ENCODE measurements at regions not wholly inside any gene's neighbourhood (a gene's known extent, or its start where the extent isn't known, plus 50 kb on each side); places are given as distances from the start of the nearest gene placed in this dataset.

- no peak for DNase-seq
Observed at GRCh38 chr2:9077691-9078090, 74.2 kb upstream of the MBOAT2 start.

- no peak for DNase-seq
Observed at GRCh38 chr2:9076755-9077154, 73.3 kb upstream of the MBOAT2 start.

- no peak for DNase-seq
Observed at GRCh38 chr2:9076210-9076609, 72.7 kb upstream of the MBOAT2 start.

GRCh38 chr2:9074930-9075329, 71.4 kb upstream of the MBOAT2 start:
- no peak for DNase-seq

GRCh38 chr2:9071584-9072124, 68.2 kb upstream of the MBOAT2 start:
- DNase-seq = no peak

GRCh38 chr2:9071032-9071431, 67.5 kb upstream of the MBOAT2 start:
- DNase-seq = no peak

- DNase-seq = no peak
Observed at GRCh38 chr2:9069543-9069942, 66.1 kb upstream of the MBOAT2 start.

GRCh38 chr2:9065901-9066300, 62.4 kb upstream of the MBOAT2 start:
- no peak for DNase-seq

- DNase-seq = no peak
Observed at GRCh38 chr2:9063023-9063606, 59.6 kb upstream of the MBOAT2 start.

- DNase-seq = no peak
Observed at GRCh38 chr2:9060819-9061218, 57.3 kb upstream of the MBOAT2 start.

GRCh38 chr2:9057939-9058761, 54.7 kb upstream of the MBOAT2 start:
- DNase-seq = no peak

GRCh38 chr2:9055471-9055870, 52.0 kb upstream of the MBOAT2 start:
- no peak for DNase-seq

- no peak for DNase-seq
Observed at GRCh38 chr2:9053534-9053931, 50.0 kb upstream of the MBOAT2 start.
